GM21717 (cell line): ENCODE measurements at regions not wholly inside any gene's neighbourhood (a gene's known extent, or its start where the extent isn't known, plus 50 kb on each side); places are given as distances from the start of the nearest gene placed in this dataset.

Source experiments
- ATAC-seq: cut with Tn5 transposase; IDR thresholded peaks from one replicate; pipeline ENCODE4 v1.9.1; 2021; ENCODE audit warnings: mild to moderate bottlenecking, moderate library complexity; ENCODE audit not compliant: unreplicated experiment

GRCh38 chr12:124517260-124518050 is 50.0 kb downstream of the NCOR2 start:
- ATAC-seq = no peak

- ATAC-seq = no peak
These were observed 50.6 kb downstream of the NCOR2 start for GRCh38 chr12:124516850-124517249.

DNA sequence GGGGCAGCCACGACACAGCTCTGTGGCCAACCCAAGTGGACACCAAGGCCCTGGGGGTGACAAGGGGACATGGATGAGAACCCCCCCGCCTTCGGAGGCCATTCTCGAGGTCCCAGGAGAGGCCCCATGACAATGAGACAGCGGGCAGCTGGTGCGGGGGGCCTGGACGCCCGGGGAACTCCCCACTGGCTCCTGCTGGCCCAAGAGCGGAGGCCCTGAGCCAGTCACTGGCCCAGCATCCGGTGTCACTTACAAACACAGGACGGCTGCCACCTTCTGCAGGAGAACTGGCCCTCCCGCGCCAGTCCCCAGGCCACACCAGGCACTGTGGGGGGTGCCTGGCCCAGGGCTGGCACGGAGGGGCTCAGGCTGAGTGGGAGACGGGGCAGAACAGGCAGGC is 51.4 kb downstream of the NCOR2 start:
- ATAC-seq = no peak

GRCh38 chr12:124514996-124515932 is 52.1 kb downstream of the NCOR2 start:
- no peak for ATAC-seq

- no peak for ATAC-seq
These were observed 53.0 kb downstream of the NCOR2 start for GRCh38 chr12:124514145-124514995.

GRCh38 chr12:124513297-124513867 is 54.0 kb downstream of the NCOR2 start:
- no peak for ATAC-seq

- no peak for ATAC-seq
These were observed 54.6 kb downstream of the NCOR2 start for GRCh38 chr12:124512667-124513296.

- no peak for ATAC-seq
These were observed 56.0 kb downstream of the NCOR2 start for GRCh38 chr12:124511259-124511985.

- ATAC-seq = no peak
These were observed 57.0 kb downstream of the NCOR2 start for GRCh38 chr12:124510301-124510970.

DNA sequence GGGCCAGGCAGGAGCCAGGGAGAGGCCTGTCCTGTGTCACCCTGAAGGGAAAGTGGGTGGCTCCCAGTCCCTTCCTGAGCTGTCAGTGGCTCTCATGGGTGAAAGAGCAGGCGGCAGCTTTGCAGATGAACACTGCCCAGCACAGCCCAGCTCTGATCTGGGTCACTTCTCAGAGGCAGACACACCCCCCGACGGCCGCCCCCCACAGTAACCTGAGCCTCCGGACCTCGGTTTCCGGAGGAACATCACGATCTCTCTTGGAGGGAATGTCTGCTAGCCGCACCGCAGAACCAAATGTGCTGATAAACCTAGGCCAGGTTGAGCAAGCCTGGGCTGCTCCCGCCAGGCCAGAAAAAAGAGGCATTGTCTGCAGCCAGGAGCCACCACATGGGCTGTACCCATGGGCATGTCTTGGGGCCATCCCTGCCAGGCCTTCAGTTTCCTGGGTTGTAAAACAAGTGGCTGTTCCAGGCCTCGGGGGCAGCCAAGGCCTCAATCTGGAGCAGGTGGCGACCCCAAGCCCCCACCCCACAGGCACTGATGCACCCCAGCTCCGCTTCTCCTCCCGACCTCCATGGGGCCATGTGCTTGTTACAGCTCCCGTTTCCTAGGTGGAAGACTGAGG is 57.6 kb downstream of the NCOR2 start:
- ATAC-seq = no peak

- no peak for ATAC-seq
These were observed 58.1 kb downstream of the NCOR2 start for GRCh38 chr12:124509300-124509675.

DNA sequence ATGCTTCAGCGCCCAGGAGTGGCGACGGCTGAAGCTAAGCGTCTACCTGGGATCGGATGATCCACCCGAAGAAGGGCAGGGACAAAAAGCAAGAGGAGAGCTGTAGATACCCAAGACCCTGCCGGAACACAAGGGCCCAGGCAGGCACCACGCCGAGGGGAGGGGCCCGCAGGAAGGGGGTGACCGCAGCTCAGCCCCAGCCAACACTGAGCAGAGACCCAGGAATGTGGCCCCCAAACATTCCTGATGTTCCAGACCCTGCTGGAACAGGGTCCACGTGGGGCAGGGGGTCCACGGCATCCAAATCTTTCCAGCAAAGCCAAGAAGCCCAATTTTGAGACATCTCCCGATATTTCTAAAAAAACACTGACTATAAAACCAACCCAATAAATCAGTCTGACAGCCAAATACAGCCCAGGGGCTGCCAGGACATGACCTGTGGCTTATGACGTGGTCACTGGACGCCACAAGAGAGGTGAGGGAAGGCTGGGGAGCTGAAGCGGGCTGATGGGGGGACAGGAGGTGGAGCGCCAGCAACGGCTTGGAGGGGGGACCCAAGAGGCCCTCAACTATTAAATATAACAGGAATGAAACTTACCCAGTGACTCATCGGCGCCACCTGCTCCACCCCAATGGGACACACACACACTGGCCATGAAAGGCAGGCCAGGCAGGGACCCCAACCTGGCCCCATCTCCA is 58.9 kb downstream of the NCOR2 start:
- no peak for ATAC-seq

GRCh38 chr12:124507188-124508109 is 60.0 kb downstream of the NCOR2 start:
- ATAC-seq = no peak

DNA sequence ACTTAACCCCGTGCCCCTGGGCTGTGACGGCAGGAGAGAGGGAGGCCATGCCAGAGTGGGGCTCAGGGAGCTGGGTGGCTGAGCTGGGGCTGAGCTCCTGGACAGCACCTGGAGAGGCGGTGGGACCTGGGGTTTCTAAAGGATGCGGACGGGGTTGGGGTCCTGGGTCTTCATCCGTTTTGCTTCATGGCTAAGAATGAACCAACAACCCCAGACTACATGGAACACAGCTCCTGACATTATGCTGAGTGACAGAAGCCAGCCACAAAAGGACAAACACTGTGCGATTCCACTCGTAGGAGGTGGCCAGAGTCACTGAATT is 60.6 kb downstream of the NCOR2 start:
- ATAC-seq = no peak

DNA sequence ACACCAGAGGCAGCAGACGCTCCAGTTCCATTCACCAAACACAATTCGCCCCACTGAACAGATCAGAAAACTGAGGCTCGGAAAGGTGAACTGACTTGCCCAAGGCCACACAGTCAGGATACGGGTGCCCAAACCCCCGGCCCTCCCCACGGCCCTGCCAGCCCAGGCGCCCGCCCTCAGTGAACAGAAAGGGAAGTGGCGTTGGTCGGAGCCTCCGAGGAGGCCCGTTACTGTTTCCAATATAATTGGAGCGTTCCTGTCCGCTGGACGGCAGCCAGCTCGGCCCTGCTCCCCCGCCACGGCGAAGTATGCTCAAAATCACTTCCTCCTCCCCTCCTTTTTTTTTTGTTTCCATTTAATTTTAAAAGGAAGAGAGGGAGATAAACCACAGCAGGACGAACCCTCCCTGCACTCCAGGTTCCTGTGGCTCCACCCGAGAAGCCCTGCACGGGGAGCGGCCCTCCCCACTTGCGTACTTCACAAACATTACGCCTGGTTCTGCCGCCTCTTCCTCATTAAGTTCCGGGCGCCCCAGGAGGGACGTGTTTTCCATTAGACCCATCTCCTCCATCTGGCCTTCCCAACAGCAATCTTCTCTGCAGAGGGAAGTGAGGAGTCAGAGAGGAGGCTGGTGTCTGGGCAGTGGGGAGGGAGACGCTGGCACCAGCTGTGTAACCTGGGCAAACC is 61.1 kb downstream of the NCOR2 start:
- ATAC-seq = no peak

DNA sequence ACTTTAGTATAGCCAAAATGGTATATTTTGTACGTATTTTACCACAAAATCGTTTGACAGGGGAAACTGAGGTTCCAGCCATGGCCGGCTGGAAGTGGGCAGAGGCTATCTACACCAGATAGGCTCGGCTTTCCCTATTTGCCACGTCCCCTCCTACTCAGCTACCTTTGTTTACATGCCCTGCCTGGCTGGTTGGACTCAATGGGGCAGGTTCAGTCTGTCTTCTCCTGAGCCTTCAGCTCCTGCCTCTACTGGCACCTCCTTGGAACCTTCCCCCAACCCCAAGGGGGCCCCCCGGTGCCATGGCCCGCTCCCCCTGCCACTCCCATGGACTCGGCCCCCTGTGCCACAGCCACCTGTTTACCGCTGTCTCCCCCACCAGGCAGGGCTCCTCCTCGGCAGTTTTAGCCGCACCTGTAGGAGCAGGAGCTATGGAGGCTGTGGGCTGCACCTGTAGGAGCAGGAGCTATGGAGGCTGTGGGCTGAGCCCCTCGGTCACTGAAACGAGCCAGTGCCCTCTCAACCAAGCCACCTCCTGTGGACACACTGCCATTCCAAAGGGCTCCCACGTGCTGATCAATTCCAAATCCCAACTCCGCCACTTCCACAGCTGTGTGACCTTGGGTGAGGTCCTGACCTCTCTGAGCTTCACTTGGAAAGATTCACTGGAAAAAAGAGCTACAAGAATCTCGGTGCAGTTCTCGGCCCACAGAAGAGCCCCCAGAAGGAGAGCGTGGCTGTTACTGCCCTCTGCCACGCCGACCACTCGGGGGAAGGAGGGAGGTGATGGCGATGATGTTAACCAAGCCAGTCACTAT is 62.2 kb downstream of the NCOR2 start:
- ATAC-seq = no peak
